GM19351 (cell line): ENCODE measurements at regions not wholly inside any gene's neighbourhood (a gene's known extent, or its start where the extent isn't known, plus 50 kb on each side); places are given as distances from the start of the nearest gene placed in this dataset.
"Not testable (repeated sequence)": the region's sequence is repeated elsewhere in the genome, so short reads cannot be mapped to it uniquely, and the experiment has no call there.

Experiments
- ATAC-seq: cut with Tn5 transposase; IDR thresholded peaks from one replicate; pipeline ENCODE4 v1.9.1; 2021; ENCODE audit warnings: mild to moderate bottlenecking, moderate library complexity; ENCODE audit not compliant: unreplicated experiment

DNA sequence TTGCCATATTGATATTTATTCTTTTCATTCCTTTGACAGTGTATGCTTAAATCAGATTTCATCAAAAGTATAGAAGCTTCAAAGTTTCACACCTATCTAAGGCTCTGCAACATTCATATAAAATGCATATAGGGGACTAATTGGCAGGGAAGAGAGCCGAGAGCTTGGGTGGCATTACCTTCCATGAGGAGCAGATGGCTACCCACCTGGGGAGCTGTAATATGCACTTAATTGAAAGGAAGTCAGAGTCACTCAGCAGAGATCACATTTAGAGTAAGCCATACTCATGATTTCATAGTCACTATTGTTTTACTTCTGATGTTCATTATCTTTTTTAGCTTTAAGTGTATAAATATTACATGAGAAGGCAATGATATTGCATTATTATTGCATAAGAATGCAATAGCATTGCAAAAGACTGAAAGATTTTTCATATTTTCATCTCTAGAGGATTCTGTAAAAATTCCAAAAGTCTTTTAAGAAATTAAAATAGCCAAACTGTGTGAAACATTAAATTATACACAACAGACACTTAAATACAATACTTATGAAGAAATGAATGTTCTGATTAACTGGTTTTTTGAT, 1305.2 kb downstream of the EPHA7 start:
- no peak for ATAC-seq

DNA sequence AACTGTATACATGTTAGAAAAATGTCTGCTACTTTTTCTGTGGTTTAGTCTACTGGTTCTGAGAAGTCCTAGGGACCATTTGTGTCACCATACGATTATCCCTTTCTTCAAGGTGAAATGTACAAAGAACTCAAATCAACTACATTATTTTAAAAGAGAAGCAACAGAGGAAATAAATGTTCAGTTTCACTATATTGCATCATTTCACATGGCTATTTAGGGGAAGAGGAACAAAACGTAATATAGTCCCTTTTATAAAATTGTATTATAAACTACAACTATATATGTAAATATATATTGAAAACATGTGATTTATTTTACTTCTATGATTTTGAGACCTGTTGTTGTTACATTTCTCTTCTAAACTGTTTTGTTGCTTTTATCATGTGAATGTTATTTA, 1308.0 kb downstream of the EPHA7 start:
- ATAC-seq: no peak

DNA sequence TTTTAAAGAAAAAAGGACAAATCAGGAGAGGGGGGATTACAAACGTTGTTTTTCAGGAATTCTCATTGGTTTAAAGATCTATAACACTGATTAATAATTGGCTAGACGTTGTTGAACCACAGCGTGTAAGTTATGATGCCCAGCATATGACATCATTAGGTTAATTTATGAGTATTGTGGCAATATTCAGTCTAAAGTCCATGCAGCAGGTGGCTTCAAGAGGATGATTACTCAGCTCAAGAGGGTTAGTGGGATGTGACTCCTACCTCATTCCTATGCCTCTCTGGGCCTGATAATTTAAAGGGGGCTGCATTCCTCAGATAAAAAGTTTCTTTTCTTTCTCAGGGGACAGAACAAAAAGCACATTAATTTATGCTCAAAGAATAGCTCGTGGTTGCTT, 1309.0 kb downstream of the EPHA7 start:
- ATAC-seq: no peak

DNA sequence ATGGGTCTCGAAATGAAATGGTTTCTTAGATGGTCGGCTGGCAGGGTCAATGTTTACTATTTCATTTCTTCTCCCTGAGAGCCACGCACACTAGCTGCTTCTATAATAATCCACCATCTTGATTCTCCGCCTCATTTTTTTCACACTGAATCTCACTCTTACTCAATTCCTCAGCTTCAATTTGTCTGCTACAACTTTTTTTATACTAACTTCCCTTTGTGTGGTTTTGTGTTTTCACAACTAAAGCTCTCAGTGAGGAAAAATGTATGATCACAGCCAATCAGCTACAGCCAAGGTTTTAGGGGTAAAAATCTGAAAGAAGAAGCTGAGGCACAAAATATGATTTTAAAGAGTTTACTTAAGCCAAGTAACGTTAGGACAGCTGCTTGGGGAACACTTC, 1309.4 kb downstream of the EPHA7 start:
- ATAC-seq: no peak

DNA sequence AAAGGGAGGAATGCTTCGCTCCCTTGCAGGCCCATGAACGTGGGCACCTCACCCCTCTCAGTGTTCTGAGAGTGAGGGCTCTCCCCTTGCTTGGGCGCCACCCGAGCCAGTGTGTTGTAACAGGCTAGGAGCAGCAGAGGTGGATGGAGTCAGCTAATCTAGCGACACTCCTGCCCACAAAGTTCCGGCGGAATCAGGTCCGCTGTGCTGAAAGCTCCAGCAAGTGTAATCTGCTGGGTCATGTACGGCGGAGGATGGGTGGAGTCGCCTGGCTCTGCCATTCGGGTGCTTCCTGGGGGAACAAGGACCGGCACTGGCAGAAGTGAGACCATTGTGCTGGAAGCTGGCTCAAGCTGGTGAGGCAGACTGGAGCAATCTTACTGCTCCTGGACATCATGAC, 1310.1 kb downstream of the EPHA7 start:
- no peak for ATAC-seq

DNA sequence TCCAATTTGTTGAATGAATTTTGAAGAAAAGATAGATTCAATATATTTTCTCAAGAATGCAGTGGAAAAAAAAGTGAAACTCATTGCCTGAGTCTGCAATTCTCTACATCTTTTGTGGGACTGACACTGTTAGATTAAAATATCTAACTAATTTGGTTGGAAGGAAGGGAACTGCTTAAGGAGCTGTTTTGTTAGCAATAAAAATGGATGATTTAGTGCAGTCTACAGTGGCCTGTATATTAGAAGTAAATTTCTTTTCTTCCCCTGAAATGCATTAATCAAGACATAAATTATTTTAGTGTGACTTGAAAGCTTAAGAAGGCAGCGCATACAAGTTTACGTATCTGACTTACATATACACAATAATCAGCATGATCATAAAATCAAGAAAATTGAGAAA, 1332.6 kb downstream of the EPHA7 start:
- no peak for ATAC-seq

DNA sequence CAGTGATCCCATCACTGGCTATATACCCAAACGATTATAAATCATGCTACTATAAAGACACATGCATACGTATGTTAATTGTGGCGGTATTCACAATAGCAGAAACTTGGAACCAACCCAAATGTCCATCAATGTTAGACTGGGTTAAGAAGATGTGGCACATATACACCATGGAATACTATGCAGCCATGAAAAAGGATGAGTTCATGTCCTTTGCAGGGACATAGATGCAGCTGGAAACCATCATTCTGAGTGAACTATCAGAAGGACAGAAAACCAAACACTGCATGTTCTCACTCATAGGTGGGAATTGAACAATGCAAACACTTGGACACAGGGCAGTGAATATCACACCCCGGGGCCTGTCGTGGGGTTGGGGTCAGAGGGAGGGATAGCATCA, 1335.4 kb downstream of the EPHA7 start:
- not testable (repeated sequence) for ATAC-seq

DNA sequence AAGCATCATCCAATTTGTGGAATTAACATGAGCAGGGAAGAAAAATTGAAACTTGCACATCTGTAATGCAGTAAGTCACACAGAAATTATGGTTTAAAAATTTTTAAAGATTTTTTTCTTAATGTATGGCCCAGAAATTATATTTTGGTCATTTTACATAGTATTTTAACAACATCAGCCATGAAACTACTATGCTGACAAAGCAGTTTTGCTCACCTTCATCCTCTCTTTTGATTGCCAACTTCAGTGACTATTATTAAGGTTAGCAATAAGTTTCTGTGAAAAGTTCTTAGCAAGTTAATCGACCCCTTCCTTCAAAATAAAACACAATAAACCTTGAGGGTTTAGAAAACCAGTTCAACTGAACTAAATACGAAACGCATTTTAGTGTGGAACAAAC, 1347.0 kb downstream of the EPHA7 start:
- no peak for ATAC-seq

DNA sequence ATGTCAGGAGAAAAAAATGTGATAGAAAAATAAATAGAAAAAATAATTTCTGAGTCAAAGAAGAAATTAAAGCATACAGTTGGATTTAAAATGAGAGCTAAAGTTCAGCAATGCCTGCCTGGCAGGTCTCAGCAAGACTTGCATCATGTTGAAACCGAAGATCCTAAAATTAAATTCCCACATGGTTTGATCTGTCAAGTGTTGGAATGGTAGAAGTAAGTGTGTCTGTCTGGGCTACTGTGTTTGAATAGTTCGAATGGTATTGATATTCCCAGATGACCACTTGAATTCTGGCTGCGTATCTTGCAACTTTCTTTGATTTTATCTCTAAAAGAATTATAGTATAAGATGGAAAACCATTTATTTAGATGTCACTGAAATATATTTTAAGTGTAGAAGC, 1349.6 kb downstream of the EPHA7 start:
- ATAC-seq: no peak

DNA sequence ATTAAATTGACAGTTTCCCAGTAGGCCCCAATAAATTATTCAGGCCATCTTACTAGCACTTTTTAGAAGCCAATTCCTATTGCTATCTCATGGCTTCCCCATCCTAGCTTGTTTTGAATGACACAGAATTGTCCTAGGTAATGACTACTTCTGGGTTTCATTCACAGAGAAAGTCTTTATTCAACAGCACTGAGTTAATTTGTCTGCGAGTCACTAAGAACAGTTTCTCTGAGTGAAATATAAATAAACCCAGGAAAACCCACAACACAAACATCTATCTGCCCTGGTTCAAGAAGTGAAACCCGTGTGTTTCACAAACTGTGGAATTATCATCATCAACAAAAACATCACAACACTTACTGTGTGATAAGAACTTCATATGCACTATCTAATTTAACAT, 1366.8 kb downstream of the EPHA7 start:
- no peak for ATAC-seq

DNA sequence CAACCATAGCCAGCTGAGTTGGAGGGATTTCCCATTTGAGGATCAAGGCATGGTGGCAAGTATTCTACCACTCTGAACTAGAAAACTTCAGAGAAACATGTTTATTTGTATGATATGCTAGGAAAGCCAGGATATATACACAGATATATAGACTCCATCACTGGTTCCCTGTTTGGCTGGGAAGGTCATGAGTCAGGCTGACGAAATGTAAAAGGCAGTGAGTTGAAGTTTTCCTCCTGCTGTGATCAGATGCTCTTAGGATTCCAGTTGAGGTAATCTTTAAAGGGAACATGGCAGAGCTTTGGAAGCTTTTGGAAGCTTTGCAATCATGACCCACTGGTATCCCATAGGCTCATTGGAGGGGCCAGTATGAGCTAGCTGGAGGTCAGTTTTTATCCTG, 1369.1 kb downstream of the EPHA7 start:
- no peak for ATAC-seq

DNA sequence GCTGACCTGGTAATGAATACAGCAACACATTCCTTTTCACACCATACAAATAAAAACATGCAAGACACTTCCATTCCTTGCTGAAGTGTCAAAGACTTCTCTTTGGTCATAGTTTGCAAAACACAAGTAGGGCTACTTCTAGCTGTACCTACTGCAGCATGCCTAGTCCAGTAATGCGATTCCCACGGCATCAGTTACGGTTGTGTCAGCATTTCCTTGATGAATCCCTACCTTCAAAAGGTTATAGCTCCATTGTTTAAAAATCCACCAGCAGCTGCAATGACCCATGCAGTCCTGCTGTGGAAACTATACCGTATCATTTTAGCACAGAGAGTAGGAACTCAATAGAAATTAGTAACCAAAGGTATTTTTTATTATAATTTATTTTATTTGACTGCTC, 1371.5 kb downstream of the EPHA7 start:
- no peak for ATAC-seq

DNA sequence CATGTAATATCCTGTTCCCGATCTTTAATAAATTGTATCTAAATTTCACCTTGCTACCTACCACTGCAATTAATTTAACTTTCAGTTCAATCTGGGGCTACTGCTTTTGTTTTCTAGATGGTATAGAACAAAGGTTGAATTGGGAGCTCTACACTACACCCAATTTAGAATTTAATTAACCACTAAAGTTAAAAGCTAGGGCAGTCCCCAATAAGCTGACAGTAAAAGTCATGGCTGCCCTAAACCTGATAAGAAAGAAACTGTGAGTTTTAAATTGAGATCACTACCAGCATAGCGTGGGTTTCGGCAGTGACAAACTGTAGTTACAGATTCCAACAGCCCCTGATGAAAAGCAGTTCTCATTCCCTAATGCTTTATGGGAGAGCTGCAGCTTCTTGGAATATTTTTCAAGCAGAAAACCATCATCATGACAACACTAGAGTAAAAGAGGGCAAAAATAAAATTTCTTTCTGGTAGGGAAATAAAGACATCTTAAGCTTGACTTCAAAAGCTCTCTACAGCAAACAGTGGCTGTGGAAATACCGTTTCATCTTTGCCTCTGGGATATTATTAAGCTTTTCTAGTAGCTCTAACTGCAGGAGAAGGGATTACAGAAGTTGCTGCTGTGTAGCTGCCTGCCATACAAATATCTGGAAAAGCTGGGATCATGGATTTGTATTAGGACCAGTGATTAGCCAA, 1372.1 kb downstream of the EPHA7 start:
- ATAC-seq: no peak

DNA sequence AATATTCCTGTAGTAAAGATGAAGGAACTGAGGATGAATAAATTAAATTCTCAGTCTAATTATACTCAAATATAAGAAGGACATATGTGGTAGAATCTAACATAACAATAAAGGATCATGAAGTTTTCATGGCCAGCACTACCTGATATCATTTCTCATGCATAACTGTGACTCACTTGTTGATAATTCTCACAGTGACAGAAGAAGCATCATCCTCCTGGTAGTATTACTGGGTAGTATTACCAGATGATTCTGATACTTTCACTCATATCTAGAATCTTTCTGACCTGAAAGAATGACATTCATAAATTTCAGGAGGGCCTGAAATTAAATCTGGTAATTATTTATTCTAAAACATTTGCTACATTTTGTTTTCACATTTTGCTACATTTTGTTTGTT, 1375.0 kb downstream of the EPHA7 start:
- ATAC-seq: no peak

DNA sequence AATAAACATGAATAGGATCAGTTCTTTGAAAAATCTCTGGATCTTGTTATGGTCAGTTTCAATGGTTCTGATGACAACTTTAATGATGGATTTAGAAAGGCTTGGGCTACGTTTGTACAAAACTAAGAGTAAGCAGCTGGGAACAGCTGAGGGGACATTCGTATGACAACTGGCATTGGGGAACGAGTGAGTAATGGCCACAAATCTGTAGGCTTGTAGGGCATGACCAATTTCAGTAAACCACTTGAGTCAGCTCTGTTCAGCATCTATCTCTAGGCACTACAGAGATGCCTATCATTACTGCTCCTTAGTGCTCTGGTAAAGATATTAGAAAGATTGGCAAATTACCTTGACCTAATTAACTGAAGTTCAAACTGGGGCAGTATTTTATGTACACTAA, 1375.6 kb downstream of the EPHA7 start:
- ATAC-seq: no peak

DNA sequence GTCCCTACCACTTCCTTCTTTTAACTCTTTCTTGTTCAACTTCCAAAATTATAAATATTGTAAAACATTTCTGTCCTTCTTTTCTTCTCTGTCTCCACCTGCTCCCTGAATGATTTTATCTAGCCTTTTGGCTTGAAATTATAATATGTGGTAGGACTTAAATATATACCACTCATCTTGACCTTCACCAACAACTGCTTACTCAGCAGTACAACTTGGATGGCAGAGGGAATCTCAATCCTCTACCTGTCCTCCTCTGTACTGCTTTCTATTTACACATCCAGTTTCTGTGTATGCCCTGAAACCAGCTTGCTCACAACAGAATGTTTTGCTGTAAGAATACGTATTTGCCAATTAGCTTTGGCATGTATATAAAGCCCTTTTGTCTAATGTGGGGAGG, 1392.5 kb downstream of the EPHA7 start:
- ATAC-seq: no peak

DNA sequence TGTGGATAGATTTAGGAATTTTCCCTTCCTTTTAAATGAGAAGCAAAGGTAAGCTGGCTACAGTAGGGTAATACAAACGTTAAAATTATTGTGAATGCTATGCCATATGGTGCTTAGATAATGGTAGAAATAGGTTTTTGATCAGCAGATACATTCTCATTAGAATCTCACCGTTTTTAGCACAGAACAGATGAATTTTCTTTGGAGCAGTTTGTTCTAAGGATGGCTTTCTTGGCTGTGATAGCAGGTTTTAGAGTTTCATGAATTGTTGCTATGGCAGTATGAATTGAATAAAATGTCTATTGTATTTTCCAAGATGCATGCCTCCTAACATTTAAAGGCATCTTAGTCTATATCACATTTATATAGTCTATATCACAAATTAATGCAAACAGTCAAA, 1394.5 kb downstream of the EPHA7 start:
- ATAC-seq: no peak

DNA sequence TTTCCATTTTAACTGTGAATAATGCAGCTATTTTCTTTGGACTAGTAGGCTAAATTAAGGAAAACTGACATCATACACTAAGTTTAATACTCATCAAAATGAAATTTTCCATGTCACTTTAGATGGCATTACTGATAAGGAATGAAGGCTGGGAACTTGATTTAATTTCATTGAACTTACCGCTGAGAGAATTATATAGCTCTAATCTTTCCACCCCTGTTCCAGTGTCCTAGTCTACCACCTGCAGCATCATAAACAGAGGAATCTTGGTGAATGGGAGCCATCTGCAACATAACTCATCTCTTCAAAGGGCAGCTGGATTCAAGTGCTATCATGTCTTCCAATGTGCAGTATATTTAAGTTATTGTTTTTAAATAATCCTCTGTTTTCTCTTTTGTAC, 1395.2 kb downstream of the EPHA7 start:
- no peak for ATAC-seq

DNA sequence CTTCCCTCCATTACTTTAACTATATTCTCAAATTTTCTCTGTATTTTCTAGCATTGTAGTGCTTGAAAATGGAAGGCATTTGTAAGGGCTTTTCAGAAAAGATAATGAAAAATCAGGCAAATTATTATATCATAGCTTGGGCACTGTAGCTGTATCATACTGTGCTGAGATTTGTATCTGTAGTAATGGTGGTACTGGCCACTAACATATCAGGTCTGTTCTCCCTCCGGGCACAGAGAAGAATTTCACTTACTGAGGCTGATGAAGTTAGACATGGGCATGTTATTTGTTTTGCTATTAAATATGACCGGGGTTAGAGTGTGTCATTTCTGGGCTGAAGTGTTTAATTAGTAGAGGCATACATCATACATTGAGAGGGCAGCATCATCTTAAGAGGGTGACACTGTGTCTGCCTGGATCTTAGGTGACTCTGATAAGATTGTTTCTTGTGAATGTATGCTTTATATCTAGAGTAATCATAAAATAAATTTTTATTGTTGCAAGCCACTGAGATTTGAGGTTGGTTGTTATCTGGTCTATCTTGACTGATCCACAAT, 1395.9 kb downstream of the EPHA7 start:
- no peak for ATAC-seq

DNA sequence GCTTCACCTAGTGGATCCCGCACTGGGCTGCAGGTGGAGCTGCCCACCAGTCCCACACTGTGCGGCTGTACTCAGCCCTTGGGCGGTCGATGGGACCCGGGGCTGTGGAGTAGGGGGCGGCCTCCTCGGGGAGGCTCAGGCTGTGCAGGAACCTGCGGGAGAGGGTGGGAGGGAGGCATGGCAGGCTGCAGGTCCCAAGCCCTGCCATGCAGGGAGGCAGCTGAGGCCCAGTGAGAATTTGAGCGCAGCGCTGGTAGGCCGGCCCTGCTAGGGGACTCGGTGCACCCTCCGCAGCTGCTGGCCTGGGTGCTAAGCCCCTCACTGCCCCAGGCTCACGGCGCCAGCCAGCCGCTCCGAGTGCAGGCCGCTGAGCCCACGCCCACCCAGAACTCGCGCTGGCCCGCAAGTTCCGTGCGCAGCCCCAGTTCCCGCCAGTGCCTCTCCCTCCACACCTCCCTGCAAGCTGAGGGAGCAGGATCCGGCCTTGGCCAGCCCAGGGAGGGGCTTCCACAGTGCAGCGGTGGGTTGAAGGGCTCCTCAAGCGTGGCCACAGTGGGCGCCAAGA, 1407.6 kb downstream of the EPHA7 start:
- ATAC-seq: no peak

DNA sequence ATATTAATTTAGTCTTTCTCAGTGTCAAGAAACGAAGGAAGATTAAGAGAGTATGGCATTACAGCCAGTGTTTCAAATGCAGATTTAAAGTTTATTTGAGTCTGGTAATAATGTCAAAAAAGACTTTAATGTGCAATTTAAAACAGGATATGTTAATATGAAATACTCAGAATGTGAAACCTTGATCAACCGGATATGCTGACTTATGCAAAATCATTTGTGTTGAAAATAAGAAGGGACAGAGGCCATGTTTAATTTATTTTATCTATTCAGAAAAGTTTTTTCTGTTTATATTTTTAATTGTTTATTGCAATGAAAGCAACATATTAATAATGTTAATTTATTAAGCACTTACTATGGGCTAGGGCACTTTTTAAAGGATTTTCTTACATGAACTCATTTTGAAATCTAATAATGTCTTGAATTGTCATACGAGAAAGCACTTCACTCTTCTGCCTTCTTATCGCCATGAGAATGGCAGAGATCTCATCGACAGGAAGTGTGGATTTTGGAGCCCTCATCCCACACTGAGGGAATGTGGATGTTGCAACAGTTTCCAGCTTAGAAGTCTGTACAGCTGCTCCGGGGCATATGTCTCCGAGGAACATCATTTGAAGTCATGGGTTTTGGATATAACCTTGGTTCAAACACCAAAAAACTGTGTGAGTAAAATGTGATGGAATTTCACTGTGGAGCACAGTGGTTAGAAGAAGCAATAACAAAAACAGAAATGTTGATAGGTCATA, 1410.4 kb downstream of the EPHA7 start:
- no peak for ATAC-seq

DNA sequence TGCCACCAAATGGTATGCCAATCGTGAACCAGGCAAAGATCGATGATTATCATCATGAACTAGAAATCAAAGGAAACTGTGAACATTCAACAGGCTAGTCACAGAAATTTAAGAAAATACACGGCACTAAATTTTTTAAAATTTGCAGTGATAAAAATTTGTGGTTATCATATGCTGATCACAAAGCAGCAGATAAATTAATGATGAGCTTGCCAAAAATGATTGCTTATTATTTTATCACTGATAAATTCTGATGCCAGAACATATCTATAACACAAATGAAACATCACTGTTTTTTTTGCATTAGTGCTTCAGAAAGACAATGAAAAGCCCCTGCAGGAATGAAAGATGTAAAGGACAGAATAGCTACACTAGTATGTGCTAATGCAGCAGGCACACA, 1413.2 kb upstream of the MAP3K7 start:
- ATAC-seq: no peak
